H1 (cell line): ENCODE measurements at regions not wholly inside any gene's neighbourhood (a gene's known extent, or its start where the extent isn't known, plus 50 kb on each side); places are given as distances from the start of the nearest gene placed in this dataset.
A peak's percentile ranks its signal among the peaks of the same experiment; 100 is the strongest.

ENCODE experiments used
- BACH1 ChIP-seq: IDR thresholded peaks from 2 replicates; pipeline ENCODE4 v1.6.1; 2012; ENCODE audit warnings: low read length, improper control_type of control experiment
- BCL11A ChIP-seq, 2 experiments: IDR thresholded peaks; one replicate each; pipeline ENCODE4 v1.6.1; 2011; ENCODE audit warnings: low read depth in 2 of 2, low read length in 2 of 2, mild to moderate bottlenecking in 2 of 2
- CHD1 ChIP-seq: IDR thresholded peaks from 2 replicates; pipeline ENCODE4 v1.6.1; 2012; ENCODE audit warnings: low read depth, low read length, improper control_type of control experiment
- HDAC6 ChIP-seq: IDR thresholded peaks from one replicate; pipeline ENCODE4 v1.7.1; 2012; ENCODE audit warnings: low read depth, mild to moderate bottlenecking, inconsistent platforms, low read length, moderate library complexity
- KDM4A ChIP-seq: IDR thresholded peaks from one replicate; pipeline ENCODE4 v1.7.1; 2012; ENCODE audit warnings: low read depth, mild to moderate bottlenecking, moderate library complexity, low read length, inconsistent platforms; ENCODE audit not compliant: severe bottlenecking
- KDM5A ChIP-seq: fragments of 200-600 bp; IDR thresholded peaks from 2 replicates; pipeline ENCODE4 v1.7.1; 2012; ENCODE audit warnings: mild to moderate bottlenecking, low read length, inconsistent platforms, mixed read lengths
- NANOG ChIP-seq: IDR thresholded peaks from 2 replicates; pipeline ENCODE4 v1.6.1; 2011; ENCODE audit warnings: low read length, low read depth, mild to moderate bottlenecking, inconsistent platforms; ENCODE audit not compliant: insufficient read depth, poor library complexity, severe bottlenecking
- RFX5 ChIP-seq: IDR thresholded peaks from 2 replicates; pipeline ENCODE4 v1.6.1; 2011; ENCODE audit warnings: low read depth, low read length, improper control_type of control experiment, borderline replicate concordance
- RNF2 ChIP-seq: fragments of 200-900, 300-1000 bp; sonication (generic); IDR thresholded peaks from 2 replicates; pipeline ENCODE4 v1.7.1; 2016; ENCODE audit warnings: borderline replicate concordance, low read depth, mild to moderate bottlenecking, antibody characterized with exemption, low read length; ENCODE audit not compliant: poor library complexity, severe bottlenecking; ENCODE audit errors: missing control alignments
- SIN3A ChIP-seq, 2 experiments: IDR thresholded peaks in 1 of 2; conservative IDR thresholded peaks in 1 of 2; 2 replicates each; pipeline ENCODE4 v1.6.1; 2011 to 2012; ENCODE audit warnings: low read length in 2 of 2, improper control_type of control experiment in 1 of 2, low read depth in 1 of 2, mild to moderate bottlenecking in 1 of 2
- ZNF274 ChIP-seq: IDR thresholded peaks from 2 replicates; pipeline ENCODE4 v1.7.0; 2012; ENCODE audit warnings: low read length, borderline replicate concordance; ENCODE audit errors: extremely low read depth
- TF ChIP-seq, protein P1 (sequence below): fragments of 300-600 bp; sonication (generic); IDR thresholded peaks from 2 replicates; pipeline ENCODE4 v1.7.1; 2012; ENCODE audit warnings: low read length, moderate library complexity, mild to moderate bottlenecking, inconsistent platforms; ENCODE audit not compliant: insufficient replicate concordance

DNA sequence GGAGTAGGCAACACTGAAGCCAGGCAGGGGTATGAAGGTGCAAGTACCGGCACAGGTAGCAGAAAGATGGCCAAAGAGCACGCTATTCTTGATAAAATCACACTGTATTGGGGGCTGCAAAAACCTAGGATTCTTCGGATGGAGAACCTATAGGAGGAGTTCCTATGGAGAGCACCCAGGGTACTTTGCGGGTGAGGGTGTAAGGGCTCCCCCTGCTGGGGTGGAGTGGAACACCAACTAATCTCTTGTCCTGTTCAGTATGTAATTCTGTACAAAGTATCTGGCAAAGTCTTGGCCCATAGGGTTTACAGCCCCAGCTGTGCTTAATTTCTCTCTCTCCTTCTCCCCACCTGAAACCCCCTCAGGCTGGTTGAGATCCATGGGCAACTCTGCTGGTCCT, 393.1 kb upstream of the ASIC2 start (continued):
- TF ChIP-seq NANOG, result no peak
- TF ChIP-seq KDM4A, result no peak
- TF ChIP-seq BACH1, result peak; percentile 18; the same call in 1 of the 2 replicates
- no peak for TF ChIP-seq BCL11A (IDR thresholded peaks at IDR 0.05; ENCODE audit: low read depth in 2 of 2, low read length in 2 of 2)
- TF ChIP-seq HDAC6, result no peak
- TF ChIP-seq KDM5A, result no peak
- no peak for TF ChIP-seq SIN3A (conservative IDR thresholded peaks at IDR 0.05 in 1 of 2, IDR thresholded peaks at IDR 0.05 in 1 of 2; ENCODE audit: low read depth in 1 of 2, low read length in 2 of 2)
- no peak for TF ChIP-seq RNF2
- no peak for TF ChIP-seq CHD1
- TF ChIP-seq, protein P1, sequence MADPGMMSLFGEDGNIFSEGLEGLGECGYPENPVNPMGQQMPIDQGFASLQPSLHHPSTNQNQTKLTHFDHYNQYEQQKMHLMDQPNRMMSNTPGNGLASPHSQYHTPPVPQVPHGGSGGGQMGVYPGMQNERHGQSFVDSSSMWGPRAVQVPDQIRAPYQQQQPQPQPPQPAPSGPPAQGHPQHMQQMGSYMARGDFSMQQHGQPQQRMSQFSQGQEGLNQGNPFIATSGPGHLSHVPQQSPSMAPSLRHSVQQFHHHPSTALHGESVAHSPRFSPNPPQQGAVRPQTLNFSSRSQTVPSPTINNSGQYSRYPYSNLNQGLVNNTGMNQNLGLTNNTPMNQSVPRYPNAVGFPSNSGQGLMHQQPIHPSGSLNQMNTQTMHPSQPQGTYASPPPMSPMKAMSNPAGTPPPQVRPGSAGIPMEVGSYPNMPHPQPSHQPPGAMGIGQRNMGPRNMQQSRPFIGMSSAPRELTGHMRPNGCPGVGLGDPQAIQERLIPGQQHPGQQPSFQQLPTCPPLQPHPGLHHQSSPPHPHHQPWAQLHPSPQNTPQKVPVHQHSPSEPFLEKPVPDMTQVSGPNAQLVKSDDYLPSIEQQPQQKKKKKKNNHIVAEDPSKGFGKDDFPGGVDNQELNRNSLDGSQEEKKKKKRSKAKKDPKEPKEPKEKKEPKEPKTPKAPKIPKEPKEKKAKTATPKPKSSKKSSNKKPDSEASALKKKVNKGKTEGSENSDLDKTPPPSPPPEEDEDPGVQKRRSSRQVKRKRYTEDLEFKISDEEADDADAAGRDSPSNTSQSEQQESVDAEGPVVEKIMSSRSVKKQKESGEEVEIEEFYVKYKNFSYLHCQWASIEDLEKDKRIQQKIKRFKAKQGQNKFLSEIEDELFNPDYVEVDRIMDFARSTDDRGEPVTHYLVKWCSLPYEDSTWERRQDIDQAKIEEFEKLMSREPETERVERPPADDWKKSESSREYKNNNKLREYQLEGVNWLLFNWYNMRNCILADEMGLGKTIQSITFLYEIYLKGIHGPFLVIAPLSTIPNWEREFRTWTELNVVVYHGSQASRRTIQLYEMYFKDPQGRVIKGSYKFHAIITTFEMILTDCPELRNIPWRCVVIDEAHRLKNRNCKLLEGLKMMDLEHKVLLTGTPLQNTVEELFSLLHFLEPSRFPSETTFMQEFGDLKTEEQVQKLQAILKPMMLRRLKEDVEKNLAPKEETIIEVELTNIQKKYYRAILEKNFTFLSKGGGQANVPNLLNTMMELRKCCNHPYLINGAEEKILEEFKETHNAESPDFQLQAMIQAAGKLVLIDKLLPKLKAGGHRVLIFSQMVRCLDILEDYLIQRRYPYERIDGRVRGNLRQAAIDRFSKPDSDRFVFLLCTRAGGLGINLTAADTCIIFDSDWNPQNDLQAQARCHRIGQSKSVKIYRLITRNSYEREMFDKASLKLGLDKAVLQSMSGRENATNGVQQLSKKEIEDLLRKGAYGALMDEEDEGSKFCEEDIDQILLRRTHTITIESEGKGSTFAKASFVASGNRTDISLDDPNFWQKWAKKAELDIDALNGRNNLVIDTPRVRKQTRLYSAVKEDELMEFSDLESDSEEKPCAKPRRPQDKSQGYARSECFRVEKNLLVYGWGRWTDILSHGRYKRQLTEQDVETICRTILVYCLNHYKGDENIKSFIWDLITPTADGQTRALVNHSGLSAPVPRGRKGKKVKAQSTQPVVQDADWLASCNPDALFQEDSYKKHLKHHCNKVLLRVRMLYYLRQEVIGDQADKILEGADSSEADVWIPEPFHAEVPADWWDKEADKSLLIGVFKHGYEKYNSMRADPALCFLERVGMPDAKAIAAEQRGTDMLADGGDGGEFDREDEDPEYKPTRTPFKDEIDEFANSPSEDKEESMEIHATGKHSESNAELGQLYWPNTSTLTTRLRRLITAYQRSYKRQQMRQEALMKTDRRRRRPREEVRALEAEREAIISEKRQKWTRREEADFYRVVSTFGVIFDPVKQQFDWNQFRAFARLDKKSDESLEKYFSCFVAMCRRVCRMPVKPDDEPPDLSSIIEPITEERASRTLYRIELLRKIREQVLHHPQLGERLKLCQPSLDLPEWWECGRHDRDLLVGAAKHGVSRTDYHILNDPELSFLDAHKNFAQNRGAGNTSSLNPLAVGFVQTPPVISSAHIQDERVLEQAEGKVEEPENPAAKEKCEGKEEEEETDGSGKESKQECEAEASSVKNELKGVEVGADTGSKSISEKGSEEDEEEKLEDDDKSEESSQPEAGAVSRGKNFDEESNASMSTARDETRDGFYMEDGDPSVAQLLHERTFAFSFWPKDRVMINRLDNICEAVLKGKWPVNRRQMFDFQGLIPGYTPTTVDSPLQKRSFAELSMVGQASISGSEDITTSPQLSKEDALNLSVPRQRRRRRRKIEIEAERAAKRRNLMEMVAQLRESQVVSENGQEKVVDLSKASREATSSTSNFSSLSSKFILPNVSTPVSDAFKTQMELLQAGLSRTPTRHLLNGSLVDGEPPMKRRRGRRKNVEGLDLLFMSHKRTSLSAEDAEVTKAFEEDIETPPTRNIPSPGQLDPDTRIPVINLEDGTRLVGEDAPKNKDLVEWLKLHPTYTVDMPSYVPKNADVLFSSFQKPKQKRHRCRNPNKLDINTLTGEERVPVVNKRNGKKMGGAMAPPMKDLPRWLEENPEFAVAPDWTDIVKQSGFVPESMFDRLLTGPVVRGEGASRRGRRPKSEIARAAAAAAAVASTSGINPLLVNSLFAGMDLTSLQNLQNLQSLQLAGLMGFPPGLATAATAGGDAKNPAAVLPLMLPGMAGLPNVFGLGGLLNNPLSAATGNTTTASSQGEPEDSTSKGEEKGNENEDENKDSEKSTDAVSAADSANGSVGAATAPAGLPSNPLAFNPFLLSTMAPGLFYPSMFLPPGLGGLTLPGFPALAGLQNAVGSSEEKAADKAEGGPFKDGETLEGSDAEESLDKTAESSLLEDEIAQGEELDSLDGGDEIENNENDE, result no peak
- TF ChIP-seq ZNF274, result no peak
- TF ChIP-seq RFX5, result no peak
